Nephron (organoid): ENCODE measurements at regions not wholly inside any gene's neighbourhood (a gene's known extent, or its start where the extent isn't known, plus 50 kb on each side); places are given as distances from the start of the nearest gene placed in this dataset.
"Not testable (repeated sequence)": the region's sequence is repeated elsewhere in the genome, so short reads cannot be mapped to it uniquely, and the experiment has no call there.

Experiments used
- H3K27ac Mint-ChIP-seq, 3 experiments: 2 replicates each; pipeline ENCODE4 v1.8.0; 2020; ENCODE audit warnings: mixed read lengths in 3 of 3, mild to moderate bottlenecking in 2 of 3, moderate library complexity in 1 of 3
- H3K27me3 Mint-ChIP-seq: 2 replicates; pipeline ENCODE4 v1.8.0; 2021; ENCODE audit warnings: low read depth, mild to moderate bottlenecking, moderate library complexity, mixed read lengths
- H3K36me3 Mint-ChIP-seq: 2 replicates; pipeline ENCODE4 v1.8.0; 2020; ENCODE audit warnings: low read depth, mixed read lengths
- H3K4me1 Mint-ChIP-seq: 2 replicates; pipeline ENCODE4 v1.8.0; 2020; ENCODE audit warnings: mixed read lengths
- H3K4me3 Mint-ChIP-seq, 3 experiments: 2 replicates each; pipeline ENCODE4 v1.8.0; 2020; ENCODE audit warnings: mild to moderate bottlenecking in 3 of 3, mixed read lengths in 3 of 3, moderate library complexity in 2 of 3
- H3K9me3 Mint-ChIP-seq: 2 replicates; pipeline ENCODE4 v1.8.0; 2020; ENCODE audit warnings: mixed read lengths
- TF ChIP-seq, protein P1 (sequence below), 3 experiments: fragments of 200-600 bp; sonication (generic); IDR thresholded peaks; one replicate each; pipeline ENCODE4 v1.5.0; 2021; ENCODE audit warnings: antibody characterized with exemption in 3 of 3; ENCODE audit not compliant: unreplicated experiment in 3 of 3

- TF ChIP-seq, protein P1, sequence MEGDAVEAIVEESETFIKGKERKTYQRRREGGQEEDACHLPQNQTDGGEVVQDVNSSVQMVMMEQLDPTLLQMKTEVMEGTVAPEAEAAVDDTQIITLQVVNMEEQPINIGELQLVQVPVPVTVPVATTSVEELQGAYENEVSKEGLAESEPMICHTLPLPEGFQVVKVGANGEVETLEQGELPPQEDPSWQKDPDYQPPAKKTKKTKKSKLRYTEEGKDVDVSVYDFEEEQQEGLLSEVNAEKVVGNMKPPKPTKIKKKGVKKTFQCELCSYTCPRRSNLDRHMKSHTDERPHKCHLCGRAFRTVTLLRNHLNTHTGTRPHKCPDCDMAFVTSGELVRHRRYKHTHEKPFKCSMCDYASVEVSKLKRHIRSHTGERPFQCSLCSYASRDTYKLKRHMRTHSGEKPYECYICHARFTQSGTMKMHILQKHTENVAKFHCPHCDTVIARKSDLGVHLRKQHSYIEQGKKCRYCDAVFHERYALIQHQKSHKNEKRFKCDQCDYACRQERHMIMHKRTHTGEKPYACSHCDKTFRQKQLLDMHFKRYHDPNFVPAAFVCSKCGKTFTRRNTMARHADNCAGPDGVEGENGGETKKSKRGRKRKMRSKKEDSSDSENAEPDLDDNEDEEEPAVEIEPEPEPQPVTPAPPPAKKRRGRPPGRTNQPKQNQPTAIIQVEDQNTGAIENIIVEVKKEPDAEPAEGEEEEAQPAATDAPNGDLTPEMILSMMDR (IDR thresholded peaks at IDR 0.05; ENCODE audit: unreplicated experiment in 3 of 3): no peak
- no peak overlapping the region for H3K27ac Mint-ChIP-seq
- no peaks in the 10 kb centered on the region for H3K36me3 Mint-ChIP-seq
- H3K4me3 Mint-ChIP-seq: no peak overlapping the region
- H3K4me1 Mint-ChIP-seq: no peaks in the 10 kb centered on the region
- peaks cover under 1% of the 10 kb centered on the region for H3K27me3 Mint-ChIP-seq
- no peaks in the 10 kb centered on the region for H3K9me3 Mint-ChIP-seq
Measured at GRCh38 chr7:152504367-152504766, 68.6 kb upstream of the KMT2C start.

DNA sequence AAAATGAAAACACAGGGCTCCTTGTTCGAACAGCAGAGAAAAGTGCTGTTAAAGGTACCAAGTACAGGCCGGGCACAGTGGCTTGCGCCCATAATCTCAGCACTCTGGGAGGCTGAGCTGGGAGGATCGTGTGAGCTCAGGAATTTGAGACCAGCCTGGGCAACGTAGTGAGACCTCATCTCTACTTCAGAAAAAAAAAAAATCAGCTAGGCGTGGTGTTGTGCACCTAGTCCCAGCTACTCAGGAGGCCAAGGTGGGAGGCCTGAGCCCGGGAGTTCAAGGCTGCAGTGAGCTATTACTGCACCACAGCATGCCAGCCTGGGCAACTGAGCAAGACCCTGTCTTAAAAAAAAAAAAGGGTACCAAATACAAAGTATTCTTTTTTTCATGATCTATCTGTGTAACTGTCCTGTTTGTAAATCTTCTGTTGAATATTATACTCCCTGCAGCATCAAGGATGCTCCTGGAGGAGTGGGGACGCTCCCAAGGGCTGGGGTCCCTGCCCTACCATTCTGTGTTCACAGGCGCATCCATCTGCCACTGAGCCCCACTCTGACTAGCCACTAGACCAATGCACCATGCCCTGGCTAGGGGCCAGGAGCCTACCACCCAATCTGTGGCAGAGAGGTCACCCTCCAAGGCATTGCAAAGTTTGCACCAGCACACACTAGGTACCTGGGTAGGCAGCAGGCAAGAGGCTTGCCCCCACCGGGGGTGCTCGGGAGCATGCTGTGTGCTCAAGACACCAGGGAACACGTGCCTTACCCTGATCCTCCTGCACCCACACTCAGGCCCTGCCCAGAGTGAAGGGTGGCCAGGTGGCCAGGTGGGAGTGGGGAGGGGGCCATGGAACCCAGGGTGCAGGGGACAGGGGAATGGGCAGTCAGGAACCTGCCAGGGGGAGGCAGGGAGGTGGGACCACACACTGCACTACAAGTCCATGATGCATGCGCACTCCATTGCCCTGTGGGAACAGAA lies 67.3 kb upstream of the KMT2C start:
- H3K4me3 Mint-ChIP-seq: no peak overlapping the region
- H3K9me3 Mint-ChIP-seq: no peaks in the 10 kb centered on the region
- H3K27me3 Mint-ChIP-seq: no peaks in the 10 kb centered on the region
- no peak overlapping the region for H3K27ac Mint-ChIP-seq
- H3K36me3 Mint-ChIP-seq: no peaks in the 10 kb centered on the region
- no peaks in the 10 kb centered on the region for H3K4me1 Mint-ChIP-seq
- TF ChIP-seq, protein P1 (IDR thresholded peaks at IDR 0.05; ENCODE audit: unreplicated experiment in 3 of 3): no peak

- Mint-ChIP-seq H3K27me3 (no peaks in the 10 kb centered on the region), H3K9me3 (no peaks in the 10 kb centered on the region), H3K4me3 (no peak overlapping the region), H3K27ac (no peak overlapping the region), H3K36me3 (no peaks in the 10 kb centered on the region), H3K4me1 (no peaks in the 10 kb centered on the region)
- TF ChIP-seq, protein P1 (IDR thresholded peaks at IDR 0.05; ENCODE audit: unreplicated experiment in 3 of 3): no peak
Measured at GRCh38 chr7:152501506-152501905, 65.7 kb upstream of the KMT2C start.

DNA sequence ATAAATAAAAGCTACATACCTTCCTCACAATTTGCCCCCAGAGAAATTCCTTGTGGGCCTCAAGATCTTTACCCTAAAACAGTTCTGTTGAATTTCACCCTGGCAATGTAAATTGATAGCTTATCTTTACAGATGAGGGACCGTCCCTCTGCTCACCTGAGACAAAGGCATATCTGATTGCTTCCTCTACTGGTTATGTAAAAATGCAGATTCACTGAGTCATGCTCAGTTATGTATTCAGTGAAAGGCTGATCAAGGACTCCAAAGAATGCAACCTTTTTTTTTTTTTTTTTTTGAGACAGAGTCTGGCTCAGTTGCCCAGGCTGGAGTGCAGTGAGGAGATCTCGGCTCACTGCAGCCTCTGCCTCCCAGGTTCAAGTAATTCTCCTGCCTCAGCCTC lies 64.2 kb upstream of the KMT2C start:
- H3K27ac Mint-ChIP-seq, H3K36me3 Mint-ChIP-seq, H3K9me3 Mint-ChIP-seq, H3K27me3 Mint-ChIP-seq, H3K4me1 Mint-ChIP-seq, H3K4me3 Mint-ChIP-seq: not testable (repeated sequence)

- Mint-ChIP-seq H3K27me3 (no peaks in the 10 kb centered on the region), H3K27ac (no peak overlapping the region)
Measured at GRCh38 chr7:152495867-152496266, 60.1 kb upstream of the KMT2C start.

DNA sequence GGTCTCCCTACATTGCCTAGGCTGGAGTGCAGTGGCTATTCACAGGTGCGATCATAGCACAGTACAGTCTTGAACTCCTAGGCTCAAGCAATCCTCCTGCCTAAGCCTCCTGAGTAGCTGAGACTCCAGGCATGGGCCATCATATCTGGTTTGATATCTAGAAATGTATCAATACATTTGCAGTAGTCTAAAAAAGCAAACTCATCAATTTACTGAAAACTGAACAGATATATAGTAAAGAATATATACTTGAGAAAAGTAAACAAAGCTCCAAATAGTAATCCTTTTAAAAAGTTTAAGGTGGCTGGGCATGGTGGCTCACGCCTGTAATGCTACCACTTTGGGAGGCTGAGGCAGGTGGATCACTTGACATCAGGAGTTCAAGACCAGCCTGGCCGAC lies 57.1 kb upstream of the KMT2C start:
- Mint-ChIP-seq H3K27me3 (no peaks in the 10 kb centered on the region), H3K9me3 (peaks cover 11% of the 10 kb centered on the region), H3K4me3 (no peak overlapping the region), H3K36me3 (no peaks in the 10 kb centered on the region), H3K4me1 (no peaks in the 10 kb centered on the region), H3K27ac (no peak overlapping the region)
- TF ChIP-seq, protein P1 (IDR thresholded peaks at IDR 0.05; ENCODE audit: unreplicated experiment in 3 of 3): no peak

More at GRCh38 chr7:152495867-152496266, 60.1 kb upstream of the KMT2C start:
- Mint-ChIP-seq H3K36me3 (no peaks in the 10 kb centered on the region), H3K9me3 (peaks cover 11% of the 10 kb centered on the region), H3K4me1 (no peaks in the 10 kb centered on the region), H3K4me3 (no peak overlapping the region)
- TF ChIP-seq, protein P1 (IDR thresholded peaks at IDR 0.05; ENCODE audit: unreplicated experiment in 3 of 3): no peak
